NCI-H2107 treated with DMSO at 0.1 percent for 48 hours (cell line): ENCODE measurements at regions not wholly inside any gene's neighbourhood (a gene's known extent, or its start where the extent isn't known, plus 50 kb on each side); places are given as distances from the start of the nearest gene placed in this dataset.

ENCODE experiments used
- DNase-seq: peaks from one replicate; lab custom pipeline; 2025; ENCODE audit not compliant: unreplicated experiment; lab: John Stamatoyannopoulos, UW

DNA sequence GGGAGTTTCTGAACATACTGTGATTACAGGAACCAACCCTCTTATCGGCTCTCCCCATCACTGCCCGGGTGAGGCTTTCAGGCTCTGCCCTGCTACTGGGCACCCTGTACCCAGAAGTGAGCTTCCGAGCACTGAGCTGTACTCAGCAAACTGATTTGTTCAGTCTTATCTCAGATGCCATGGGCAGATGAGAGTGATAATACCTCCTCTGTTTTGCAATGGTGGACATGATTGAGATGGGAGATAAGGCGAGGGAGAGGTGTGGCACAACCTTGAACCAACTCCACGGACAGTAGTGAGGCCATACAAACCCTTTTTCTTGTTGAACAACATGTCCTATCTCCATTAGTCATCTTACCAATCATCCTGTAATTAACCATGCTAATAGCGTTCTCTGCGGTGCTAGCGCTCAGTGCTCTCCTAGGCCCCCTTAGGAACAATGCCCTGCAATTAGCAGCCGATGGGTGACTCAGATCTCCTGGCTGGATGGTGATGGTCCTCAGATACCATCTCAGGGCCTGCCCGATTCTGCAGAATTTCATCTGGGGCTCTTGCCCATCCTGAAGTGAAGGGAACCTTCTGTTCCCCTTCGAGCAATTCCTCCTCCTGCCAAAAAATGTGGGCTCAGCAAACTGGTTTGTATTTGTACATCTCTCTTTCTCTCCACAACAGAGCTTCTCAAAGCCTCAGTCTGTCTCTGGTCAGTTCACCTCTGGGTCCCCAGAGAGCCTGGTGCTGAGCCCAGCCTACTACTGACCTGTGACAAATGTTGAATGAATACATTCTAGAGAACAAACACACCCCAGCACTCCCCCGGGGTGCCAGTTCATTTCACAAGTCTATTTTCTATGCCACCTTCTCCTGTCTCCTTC is 139.3 kb upstream of the IRX3 start:
- no peak for DNase-seq

- no peak for DNase-seq
Measured at GRCh38 chr16:54425068-54425467, 138.5 kb upstream of the IRX3 start.

DNA sequence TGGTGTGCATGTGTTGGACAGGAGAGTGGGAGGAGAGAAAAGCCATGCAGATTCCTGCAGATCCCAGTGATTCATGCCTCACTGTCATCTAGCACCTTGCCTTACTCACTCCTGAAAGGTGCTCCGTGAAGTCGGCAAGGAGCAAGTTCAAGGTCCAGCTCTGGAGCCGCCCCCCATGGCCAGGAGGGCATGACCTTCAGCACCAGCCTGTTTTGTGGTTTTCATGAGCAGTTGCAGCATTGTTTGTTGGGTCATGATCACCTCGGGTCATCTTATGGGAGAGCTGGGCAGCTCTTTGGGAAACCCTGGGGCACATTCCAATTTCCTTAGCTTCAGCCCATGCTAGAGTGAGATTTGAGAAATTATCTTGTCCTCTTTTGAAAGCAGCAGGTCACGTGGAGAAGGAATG is 137.5 kb upstream of the IRX3 start:
- DNase-seq = no peak

GRCh38 chr16:54422569-54422978 is 136.0 kb upstream of the IRX3 start:
- no peak for DNase-seq

DNA sequence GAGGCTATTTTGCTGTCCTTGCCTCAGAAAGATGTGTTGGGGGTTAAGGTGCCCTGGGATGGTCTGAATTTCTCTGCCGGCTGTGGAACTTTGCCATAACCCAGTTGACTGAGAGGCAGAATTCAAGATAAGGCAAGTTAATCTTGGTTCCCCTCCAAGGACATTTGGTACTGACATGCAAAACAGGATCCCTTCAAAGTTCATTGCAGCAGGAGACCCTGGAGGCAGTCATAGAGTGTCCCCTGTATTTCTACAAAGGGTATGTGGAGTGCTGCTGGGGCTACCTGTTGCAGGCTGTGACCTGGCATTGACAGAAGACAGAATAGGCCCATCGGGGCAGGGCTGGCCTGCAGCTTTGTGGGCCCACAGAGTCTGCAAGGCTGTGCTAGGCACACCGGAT is 135.6 kb upstream of the IRX3 start:
- DNase-seq = no peak

- DNase-seq = no peak
Measured at GRCh38 chr16:54421220-54421619, 134.6 kb upstream of the IRX3 start.

GRCh38 chr16:54418903-54419302 is 132.3 kb upstream of the IRX3 start:
- no peak for DNase-seq

GRCh38 chr16:54417384-54417783 is 130.8 kb upstream of the IRX3 start:
- DNase-seq = no peak

- no peak for DNase-seq
Measured at GRCh38 chr16:54414671-54415070, 128.1 kb upstream of the IRX3 start.

- DNase-seq = no peak
Measured at GRCh38 chr16:54412777-54413455, 126.3 kb upstream of the IRX3 start.

DNA sequence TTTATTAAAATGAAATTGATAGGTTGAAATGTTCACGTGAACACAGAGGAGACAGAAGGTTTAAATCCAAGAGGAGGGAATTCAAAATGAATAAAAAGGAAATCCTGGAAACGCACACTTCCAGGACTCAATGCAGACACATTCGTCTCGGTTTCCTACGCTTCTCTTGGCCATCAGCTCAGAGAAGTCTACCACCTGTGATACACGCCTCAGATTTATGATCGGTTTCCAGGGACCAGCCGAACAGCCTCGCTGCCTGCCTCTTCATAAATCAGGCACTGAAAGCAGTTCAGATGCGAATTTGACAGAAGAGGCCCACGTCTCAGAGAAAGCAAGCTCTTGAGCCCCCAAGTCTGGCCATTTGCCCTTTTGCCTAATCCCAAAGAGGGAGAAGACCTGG is 125.5 kb upstream of the IRX3 start:
- DNase-seq = no peak

DNA sequence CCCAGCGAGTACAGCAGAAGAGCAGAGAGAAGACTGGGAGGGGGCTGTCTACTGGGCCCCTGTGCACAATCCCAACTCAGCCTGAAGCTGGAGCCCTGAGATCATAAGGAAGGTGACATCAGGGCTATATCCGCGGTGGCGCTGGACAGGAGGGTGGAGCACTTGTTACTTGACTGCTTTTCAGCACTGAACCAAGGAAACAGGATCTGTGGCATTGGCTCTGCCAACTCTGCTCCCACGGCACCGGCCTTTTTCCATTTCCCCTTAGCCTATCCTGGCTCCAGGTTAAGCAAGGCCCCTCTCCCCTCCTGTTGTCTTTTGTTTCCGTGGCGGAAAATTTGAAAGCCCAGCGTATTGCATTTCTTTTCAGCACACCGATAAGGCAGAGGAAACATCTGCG is 125.0 kb upstream of the IRX3 start:
- DNase-seq = no peak

- DNase-seq = no peak
Measured at GRCh38 chr16:54409982-54410381, 123.4 kb upstream of the IRX3 start.

GRCh38 chr16:54407596-54407995 is 121.0 kb upstream of the IRX3 start:
- DNase-seq = no peak

- DNase-seq = no peak
Measured at GRCh38 chr16:54405478-54405877, 118.9 kb upstream of the IRX3 start.

GRCh38 chr16:54403580-54403979 is 117.0 kb upstream of the IRX3 start:
- DNase-seq = no peak

GRCh38 chr16:54402873-54403272 is 116.3 kb upstream of the IRX3 start:
- DNase-seq = no peak

DNA sequence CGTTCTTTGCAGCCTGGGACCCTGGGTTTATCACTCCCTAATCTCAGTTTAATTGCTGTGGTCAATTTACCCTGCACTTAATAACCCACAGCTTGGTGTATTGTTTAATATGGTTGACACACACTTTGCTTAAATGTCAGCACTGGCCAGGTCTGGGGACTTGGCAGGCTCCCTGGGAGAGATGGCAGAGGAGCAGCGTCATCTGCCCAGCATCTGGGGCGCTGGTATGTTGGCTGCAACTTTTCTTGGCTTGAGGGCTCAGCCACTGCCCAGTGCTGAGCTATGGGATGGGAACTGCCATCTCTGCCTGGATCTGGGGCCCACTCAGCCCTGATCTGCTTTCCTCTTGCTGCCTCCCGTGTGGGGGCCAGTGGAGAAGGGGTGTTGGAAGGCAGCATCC is 115.7 kb upstream of the IRX3 start:
- no peak for DNase-seq

DNA sequence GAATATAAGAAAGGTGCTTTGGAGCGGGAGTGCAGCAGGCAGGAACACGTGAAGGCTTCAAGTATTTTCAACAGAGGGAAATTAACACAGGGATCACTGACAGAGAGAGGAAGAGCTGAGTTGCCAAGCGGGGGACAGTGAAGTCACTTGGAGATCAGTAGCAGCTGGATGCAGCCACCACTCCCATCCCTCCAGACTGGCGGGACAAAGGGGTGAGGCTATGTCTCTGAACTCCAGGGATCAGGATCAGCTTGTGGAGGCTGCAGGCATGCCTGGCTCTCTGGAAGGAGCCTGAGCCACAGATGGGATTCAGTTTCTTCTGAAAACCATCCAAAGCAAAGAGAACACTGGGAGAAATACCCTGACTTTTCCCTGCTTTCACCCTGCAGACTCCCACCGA is 113.7 kb upstream of the IRX3 start:
- DNase-seq = no peak

GRCh38 chr16:54398986-54399385 is 112.4 kb upstream of the IRX3 start:
- no peak for DNase-seq

- no peak for DNase-seq
Measured at GRCh38 chr16:54397838-54398237, 111.3 kb upstream of the IRX3 start.

DNA sequence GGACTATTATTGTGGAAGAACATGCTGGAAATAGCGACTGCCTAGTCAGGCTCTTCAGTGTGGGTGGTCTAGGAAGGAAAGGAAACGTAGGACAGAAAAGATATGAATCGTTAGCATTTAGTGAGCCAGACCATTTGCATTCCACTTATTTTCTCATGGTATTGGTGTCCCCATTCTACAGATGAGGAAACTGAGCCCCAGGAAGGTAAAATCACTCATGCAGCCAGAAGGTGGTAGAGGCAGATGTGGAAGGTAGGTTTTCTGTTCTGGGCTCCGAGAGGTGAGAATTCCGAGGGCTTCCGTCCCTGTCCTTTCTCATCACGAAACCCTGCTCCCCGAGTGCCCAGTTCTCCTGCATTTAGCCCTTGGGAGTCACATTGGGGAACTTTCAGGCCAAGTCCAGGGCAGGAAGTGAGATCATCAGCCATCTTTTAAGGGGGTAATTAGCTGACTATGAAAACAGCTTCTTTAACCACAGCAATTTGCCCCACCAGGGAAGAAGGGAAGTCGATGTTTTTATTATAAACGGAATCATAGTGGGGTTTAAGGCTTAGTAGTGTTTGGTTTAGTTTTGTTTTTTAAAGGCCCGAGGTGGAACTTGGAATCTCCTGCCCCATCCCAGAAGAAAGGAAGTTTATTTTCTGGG is 110.7 kb upstream of the IRX3 start:
- no peak for DNase-seq
